GM20000 (cell line): ENCODE measurements at regions not wholly inside any gene's neighbourhood (a gene's known extent, or its start where the extent isn't known, plus 50 kb on each side); places are given as distances from the start of the nearest gene placed in this dataset.

Experiments used
- DNase-seq: peaks from one replicate; pipeline ENCODE4 v3.0.0; 2012; ENCODE audit warnings: low spot score
- CTCF ChIP-seq: IDR thresholded peaks from 2 replicates; pipeline ENCODE4 v1.5.1; 2012; ENCODE audit warnings: mild to moderate bottlenecking, control low read depth; ENCODE audit errors: extremely low read depth, missing control alignments

GRCh38 chr10:33416691-33417090 lies 82.2 kb upstream of the NRP1 start:
- no peak for DNase-seq
- TF ChIP-seq CTCF: no peak

- no peak for TF ChIP-seq CTCF
Measured at GRCh38 chr10:33416209-33416608, 81.7 kb upstream of the NRP1 start.

GRCh38 chr10:33414841-33415240 lies 80.4 kb upstream of the NRP1 start:
- DNase-seq: no peak
- no peak for TF ChIP-seq CTCF

More at GRCh38 chr10:33416209-33416608, 81.7 kb upstream of the NRP1 start:
- peak; percentile 3 for DNase-seq

- TF ChIP-seq CTCF: no peak
- DNase-seq: no peak
Measured at GRCh38 chr10:33412653-33413361, 78.3 kb upstream of the NRP1 start.

- no peak for TF ChIP-seq CTCF
- no peak for DNase-seq
Measured at GRCh38 chr10:33412241-33412640, 77.8 kb upstream of the NRP1 start.

- DNase-seq: no peak
- TF ChIP-seq CTCF: no peak
Measured at GRCh38 chr10:33410860-33411234, 76.4 kb upstream of the NRP1 start.

- TF ChIP-seq CTCF: no peak
- DNase-seq: no peak
Measured at GRCh38 chr10:33410096-33410859, 75.8 kb upstream of the NRP1 start.
